ENCODE measurements at regions not wholly inside any gene's neighbourhood (a gene's known extent, or its start where the extent isn't known, plus 50 kb on each side); places are given as distances from the start of the nearest gene placed in this dataset.

DNA sequence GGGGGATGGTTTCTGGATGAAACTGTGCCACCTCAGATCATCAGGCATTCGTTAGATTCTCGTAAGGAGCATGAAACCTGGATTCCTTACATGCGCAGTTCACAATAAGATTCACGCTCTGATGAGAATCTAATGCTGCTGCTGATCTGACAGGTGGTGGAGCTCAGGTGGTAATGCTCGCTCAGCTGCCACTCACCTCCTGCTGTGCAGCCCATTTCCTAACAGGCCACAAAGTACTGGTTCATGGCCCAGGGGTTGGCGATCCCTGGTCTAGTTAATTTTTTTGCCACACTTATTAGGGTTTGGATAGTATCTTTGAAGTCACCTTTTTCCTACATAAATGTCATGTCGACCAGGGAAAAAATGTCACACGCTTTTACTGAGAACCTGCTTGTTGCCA lies 96.8 kb upstream of the MLIP start:
- H3K4me3 ChIP-seq (replicated peaks; ENCODE audit: low read depth, low read length) = no peak overlapping the region
- no peak for DNase-seq (ENCODE audit: extremely low read depth, low read depth)
- TF ChIP-seq, protein P1, sequence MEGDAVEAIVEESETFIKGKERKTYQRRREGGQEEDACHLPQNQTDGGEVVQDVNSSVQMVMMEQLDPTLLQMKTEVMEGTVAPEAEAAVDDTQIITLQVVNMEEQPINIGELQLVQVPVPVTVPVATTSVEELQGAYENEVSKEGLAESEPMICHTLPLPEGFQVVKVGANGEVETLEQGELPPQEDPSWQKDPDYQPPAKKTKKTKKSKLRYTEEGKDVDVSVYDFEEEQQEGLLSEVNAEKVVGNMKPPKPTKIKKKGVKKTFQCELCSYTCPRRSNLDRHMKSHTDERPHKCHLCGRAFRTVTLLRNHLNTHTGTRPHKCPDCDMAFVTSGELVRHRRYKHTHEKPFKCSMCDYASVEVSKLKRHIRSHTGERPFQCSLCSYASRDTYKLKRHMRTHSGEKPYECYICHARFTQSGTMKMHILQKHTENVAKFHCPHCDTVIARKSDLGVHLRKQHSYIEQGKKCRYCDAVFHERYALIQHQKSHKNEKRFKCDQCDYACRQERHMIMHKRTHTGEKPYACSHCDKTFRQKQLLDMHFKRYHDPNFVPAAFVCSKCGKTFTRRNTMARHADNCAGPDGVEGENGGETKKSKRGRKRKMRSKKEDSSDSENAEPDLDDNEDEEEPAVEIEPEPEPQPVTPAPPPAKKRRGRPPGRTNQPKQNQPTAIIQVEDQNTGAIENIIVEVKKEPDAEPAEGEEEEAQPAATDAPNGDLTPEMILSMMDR (IDR thresholded peaks at IDR 0.05; ENCODE audit: low read depth, low read length, missing control alignments) = no peak

DNA sequence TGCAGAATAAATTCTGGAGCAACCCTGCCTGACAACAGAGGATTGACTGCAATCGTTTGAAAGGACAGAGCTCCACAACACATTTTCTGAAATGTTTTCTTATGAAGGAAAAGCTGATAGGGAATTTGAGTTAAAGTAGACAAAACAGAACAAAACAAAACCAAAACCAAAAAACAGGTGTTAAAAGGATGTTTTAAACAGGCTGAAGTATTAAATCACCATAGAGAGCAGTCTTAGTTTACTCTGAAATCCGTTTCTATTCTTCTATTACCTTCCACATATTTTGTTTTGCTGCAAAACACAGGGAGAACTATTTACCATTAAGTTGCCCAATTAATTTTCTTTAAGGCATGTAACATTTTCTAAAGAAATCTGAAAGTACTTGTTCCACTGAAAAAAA lies 93.4 kb upstream of the MLIP start:
- DNase-seq (ENCODE audit: extremely low read depth, low read depth) = no peak
- no peak overlapping the region for H3K4me3 ChIP-seq (replicated peaks; ENCODE audit: low read depth, low read length)
- TF ChIP-seq, protein P1 (IDR thresholded peaks at IDR 0.05; ENCODE audit: low read depth, low read length, missing control alignments) = no peak

DNA sequence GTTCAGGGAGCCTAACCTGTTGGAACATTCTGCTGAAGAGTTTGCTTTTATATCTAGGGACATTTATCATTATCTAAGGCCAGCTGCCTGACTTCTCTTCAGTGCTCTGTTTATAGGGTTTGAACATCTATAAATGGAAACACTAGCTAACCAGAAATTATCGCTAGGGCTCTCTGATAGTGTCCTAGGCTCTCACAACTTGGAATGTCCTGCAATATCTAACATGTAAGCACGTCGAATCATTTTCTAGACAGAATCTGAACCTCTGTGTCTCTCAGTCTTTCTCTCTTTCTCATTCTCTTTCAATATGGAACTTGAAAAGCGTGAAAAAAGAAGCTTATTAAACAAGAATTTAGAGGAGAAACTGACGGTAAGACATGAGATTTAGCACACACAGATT lies 92.5 kb upstream of the MLIP start:
- no peak overlapping the region for H3K4me3 ChIP-seq (replicated peaks; ENCODE audit: low read depth, low read length)
- no peak for DNase-seq (ENCODE audit: extremely low read depth, low read depth)
- TF ChIP-seq, protein P1 (IDR thresholded peaks at IDR 0.05; ENCODE audit: low read depth, low read length, missing control alignments) = no peak

DNA sequence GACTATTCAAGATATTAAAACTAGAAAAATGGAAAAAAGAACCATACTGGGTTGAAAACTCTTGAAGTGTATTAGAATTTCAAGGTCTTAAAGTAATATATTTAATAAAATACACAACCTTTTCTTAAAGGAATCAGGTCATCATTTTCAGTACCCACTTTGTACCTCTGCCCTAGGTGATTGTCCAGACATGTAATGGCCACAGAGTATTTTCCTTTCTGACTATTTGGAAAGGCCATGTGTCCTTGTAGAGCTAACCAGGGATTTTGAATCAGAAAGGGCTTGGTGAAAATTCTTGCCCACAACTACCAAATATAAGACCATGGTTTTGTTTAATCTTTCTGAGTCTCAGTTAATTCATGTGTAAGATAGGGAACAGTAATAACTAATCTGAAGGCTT lies 91.4 kb upstream of the MLIP start:
- no peak for DNase-seq (ENCODE audit: extremely low read depth, low read depth)
- no peak overlapping the region for H3K4me3 ChIP-seq (replicated peaks; ENCODE audit: low read depth, low read length)
- TF ChIP-seq, protein P1 (IDR thresholded peaks at IDR 0.05; ENCODE audit: low read depth, low read length, missing control alignments) = no peak

GRCh38 chr6:54020334-54020733 lies 90.9 kb upstream of the MLIP start:
- peak; percentile 20 for DNase-seq (ENCODE audit: extremely low read depth, low read depth)
- H3K4me3 ChIP-seq (replicated peaks; ENCODE audit: low read depth, low read length) = no peak overlapping the region
- TF ChIP-seq, protein P1 (IDR thresholded peaks at IDR 0.05; ENCODE audit: low read depth, low read length, missing control alignments) = no peak

- no peak for DNase-seq (ENCODE audit: extremely low read depth, low read depth)
- H3K4me3 ChIP-seq (replicated peaks; ENCODE audit: low read depth, low read length) = no peak overlapping the region
- TF ChIP-seq, protein P1 (IDR thresholded peaks at IDR 0.05; ENCODE audit: low read depth, low read length, missing control alignments) = no peak
Observed at GRCh38 chr6:54026652-54027400, 84.4 kb upstream of the MLIP start.

GRCh38 chr6:54028170-54028569 lies 83.1 kb upstream of the MLIP start:
- DNase-seq (ENCODE audit: extremely low read depth, low read depth) = no peak
- TF ChIP-seq, protein P1 (IDR thresholded peaks at IDR 0.05; ENCODE audit: low read depth, low read length, missing control alignments) = no peak
- H3K4me3 ChIP-seq (replicated peaks; ENCODE audit: low read depth, low read length) = no peak overlapping the region
